NCI-H128 (cell line): ENCODE measurements at regions not wholly inside any gene's neighbourhood (a gene's known extent, or its start where the extent isn't known, plus 50 kb on each side); places are given as distances from the start of the nearest gene placed in this dataset.
"Not testable (repeated sequence)": the region's sequence is repeated elsewhere in the genome, so short reads cannot be mapped to it uniquely, and the experiment has no call there.

Source experiments
- DNase-seq: peaks from one replicate; lab custom pipeline; 2025; ENCODE audit not compliant: unreplicated experiment; lab: John Stamatoyannopoulos, UW

DNA sequence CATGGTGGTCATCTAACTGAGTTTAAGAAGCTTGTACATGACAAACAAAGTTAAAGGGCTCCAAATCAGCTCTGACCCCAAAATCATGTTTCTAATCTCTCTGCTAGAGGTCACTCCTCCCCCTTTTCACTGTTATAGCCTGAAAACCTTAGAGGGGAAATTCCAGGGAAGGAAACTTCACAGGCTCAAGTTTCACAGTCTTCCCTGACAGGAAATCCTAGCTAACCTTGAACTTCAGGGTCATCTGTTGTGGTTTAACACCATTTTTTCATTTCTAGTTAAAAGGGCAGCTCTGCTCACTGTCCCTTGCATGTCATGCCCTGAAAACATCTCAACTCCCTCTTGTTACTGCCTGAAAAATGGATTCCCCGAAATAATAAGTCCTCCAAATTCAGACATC, 104.4 kb upstream of the BMP2 start:
- no peak for DNase-seq

DNA sequence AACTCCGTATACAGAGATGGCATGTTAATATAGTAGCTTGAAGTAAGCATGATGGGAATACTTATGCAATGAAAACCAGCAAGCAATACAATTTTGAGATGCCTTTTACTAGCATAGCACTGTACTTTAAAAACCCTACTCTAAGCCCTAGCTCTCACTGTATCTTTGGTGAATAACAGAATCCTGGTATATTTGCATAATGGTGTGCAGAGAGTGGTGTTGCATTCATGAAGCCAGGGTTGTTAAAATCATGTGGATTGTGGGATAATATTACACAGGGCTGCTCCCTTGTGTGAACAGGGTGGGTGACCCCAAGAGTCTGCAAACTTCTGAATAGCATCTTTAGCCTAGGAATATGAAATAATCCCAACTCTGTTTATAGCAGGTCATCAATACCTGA, 105.2 kb upstream of the BMP2 start:
- DNase-seq = no peak

DNA sequence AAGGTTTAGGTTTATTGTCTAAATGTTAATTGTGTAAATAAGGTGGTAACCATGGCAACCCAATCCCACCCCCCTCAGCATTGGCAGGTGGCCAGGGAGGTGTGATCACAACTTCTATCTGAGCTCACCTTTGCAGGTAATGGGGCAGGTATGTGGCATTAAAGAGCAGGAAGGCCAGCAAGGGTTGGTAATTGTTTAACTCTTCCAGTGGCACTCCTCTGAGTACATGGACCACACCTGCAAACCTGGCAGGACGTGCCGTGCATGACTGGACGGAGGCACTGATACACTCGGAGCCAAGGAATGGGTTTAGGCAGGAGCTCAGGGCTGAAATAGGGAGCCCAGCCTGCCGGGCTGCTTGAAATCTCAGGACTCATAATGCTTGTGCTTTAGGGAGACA, 107.0 kb upstream of the BMP2 start:
- no peak for DNase-seq

DNA sequence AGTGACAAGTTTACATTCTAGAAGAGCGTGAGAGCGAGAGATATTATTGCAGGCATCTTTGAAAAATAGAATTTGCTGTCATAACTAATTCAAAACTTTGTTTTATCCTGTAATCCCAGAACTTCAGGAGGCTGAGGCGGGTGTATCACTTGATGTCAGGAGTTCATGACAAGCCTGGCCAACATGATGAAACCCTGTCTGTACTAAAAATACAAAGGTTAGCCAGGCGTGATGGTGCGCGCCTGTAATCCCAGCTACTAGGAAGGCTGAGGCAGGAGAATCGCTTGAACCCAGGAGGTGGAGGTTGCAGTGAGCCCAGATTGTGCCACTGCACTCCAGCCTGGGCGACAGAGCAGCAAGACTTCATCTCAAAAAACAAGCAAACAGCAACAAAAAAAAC, 108.6 kb upstream of the BMP2 start:
- not testable (repeated sequence) for DNase-seq

DNA sequence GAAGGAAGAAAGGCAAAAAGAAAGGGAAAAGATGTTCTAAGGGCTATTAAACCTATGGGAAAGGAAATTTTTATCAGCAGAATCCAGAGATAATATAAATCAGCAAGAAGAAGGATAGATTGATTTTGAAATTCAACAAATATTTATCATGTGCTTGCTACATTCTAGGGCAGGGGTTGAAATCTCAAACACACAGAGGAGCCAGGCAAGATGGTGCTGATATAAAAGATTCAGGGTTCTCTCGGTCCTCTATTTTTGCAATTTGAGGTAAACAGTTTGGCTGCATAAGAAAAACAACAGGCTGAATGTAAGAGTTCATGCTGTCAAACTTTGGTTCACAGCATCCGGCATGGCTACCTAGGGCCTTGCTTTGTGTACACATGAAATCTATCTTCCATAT, 109.6 kb upstream of the BMP2 start:
- DNase-seq = no peak

DNA sequence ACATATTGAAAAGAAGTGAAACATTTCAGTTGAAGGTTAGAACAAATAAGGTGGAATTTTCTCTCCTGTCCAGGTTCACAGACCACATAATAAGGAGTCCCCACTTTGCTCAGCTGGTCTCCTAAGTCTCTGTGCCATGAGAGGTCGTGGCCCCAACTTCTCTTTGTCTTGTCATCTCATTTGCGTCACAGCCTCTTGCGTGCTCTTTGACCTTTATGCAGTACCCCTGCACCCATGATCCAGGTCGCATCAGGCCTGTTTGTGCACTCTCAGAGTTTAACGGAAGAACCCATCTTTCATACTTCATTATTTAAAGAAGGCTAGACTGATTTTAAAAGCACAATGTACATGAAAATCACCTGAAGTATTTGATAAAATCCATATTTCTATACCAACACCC, 110.4 kb upstream of the BMP2 start:
- DNase-seq = no peak

DNA sequence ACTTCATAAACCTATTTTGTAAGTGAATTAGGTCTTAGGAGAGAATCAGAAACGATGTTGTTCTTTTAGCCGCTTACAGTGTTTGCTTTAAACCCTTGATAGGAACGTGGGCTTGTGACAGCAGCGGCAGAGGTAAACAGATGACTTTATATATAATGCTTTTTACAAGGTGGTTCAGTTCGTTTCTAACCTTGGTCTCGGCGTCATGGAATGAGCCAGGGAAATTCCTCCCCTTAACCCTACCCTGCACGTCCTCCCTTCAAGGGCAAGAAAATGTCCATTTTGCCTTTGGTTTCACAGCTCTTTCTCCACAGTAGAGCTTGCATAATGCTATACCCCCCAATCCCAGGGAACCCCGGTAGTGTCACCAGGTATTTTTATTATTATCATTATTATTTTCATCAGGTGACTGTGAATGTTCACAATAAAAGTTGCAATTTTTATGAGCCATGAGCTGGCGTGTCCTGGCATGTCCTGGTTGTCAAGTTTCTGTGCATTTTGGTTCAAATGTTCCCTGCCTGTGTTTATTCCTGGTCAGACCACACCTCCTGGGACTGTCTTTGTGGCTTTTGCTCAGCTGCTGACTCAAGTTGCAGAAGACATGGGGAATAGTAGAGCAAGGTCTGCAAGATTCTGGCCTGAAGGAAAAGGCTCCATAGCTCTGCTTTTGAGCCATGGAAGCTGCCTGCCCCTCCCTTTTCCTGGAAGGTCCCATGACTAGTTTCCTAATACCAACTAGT, 112.8 kb upstream of the BMP2 start:
- no peak for DNase-seq

DNA sequence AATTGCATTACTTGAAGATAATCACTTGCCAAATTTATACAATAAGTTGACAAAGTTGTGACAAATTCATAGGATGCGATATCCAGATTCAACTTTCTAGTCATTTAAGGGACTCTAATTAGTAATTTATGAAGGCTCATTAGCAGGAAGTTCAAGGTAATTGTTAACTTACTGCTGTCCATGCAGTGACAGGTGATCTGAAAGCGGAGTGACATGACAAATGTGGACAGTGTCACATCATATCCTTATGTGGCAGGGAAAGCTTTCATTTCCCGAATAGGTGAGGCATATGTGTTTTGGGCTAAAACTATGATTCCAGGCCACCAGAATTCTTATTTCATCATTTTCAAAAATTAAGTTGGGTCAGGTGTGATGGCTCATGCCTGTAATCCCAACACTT, 115.9 kb upstream of the BMP2 start:
- no peak for DNase-seq

DNA sequence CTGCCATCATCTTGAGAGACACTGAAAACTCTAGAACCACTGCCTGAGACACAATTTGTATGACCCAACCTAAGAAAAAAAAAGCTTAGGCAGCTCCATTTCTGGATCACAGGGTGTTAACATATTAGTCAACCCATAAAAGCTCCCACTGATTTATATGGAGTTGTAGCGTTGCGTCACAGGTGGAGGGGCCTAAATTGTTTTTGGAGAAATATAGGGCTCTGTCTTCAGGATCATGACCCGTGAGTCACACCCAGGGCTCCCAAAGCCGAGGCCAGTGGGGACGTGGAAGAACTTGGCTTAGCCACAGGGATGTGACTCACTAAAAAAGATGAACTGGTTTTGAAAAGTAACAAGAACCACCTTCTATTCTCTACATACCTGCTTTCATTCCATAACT, 116.5 kb upstream of the BMP2 start:
- no peak for DNase-seq

DNA sequence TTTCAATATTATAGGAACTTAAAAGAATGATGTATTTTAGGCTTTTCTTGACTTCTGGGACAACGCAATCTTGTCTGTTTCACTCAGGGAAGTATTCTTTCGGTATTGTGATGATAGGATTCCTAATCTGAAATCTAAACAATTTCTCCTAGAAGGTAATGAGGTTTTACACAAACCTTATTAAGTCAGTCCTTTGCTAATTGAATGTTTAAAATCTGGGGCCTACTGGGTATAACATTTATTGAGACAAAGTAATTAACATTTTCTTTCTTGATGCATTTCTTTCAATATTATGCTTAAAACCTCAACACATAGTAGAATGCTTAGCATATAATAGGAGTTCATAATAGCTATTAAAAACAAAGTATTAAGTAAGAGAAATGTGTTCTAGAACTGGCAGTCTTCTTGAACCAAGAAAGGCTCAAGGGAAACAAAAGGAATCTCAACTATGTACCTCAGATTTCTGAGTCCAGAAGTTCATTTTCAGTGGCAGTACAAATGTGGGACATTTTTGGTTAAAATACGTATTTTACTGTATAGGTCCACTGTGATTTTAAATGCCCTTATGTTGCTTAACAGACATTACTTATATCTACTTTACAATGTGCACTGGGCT, 121.4 kb upstream of the BMP2 start:
- no peak for DNase-seq

DNA sequence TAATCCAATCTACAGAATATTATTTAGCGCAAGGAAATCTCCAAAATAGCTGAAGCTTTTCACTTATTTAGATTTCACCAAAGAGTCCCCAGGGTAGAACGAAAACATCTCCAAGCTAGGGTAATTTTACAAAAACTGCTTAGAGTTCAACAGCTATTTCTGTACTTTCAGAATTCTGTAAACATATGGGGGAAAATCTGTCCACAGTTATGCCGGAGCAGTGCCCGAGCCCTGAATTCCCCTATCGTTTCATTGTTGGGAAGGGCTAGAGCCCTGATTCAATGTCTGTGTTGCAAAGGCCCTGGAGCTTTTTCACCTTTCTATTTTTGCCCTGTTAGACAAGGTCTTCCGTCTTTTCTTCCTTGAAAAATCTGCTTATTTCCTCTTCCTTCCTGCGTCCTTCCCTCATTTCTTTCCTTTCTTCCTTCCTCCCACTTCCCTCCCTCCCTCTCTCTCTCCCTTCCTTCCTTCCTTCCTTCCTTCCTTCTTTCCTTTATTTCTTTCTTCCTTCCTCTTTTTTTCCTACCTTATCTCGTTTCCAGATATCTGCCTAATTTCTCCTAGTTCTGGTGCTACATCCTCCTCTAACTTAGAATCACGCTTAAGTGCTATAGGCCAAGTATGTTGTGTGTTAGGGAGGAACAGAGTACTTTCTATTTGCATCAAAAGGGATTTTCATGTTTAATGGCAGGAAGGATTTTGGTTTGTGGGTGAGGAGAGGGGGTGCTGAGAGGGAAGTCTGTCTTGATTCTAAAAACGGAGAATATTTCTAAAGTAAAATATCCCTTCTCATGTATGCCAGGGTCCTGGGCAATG, 122.5 kb upstream of the BMP2 start:
- DNase-seq = no peak

DNA sequence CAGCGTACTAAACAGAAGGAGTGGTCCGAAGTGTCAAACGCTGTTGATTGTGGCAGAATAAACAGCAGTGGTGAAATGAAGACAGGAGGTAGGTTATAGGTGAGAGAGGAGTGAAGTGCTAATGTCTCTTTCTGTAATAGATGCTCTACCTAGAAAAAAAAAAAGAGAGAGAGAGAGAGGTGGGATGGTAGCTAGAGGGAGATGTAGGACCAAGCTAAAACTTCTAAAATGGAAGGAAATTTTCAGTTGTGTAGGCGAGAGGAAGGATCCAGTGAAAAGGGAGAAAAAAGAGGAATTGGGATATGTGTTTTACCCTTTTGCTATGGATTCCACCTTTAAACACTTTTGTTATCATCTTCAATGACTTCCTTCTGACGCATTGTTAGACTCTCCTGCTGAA, 126.5 kb upstream of the BMP2 start:
- no peak for DNase-seq

DNA sequence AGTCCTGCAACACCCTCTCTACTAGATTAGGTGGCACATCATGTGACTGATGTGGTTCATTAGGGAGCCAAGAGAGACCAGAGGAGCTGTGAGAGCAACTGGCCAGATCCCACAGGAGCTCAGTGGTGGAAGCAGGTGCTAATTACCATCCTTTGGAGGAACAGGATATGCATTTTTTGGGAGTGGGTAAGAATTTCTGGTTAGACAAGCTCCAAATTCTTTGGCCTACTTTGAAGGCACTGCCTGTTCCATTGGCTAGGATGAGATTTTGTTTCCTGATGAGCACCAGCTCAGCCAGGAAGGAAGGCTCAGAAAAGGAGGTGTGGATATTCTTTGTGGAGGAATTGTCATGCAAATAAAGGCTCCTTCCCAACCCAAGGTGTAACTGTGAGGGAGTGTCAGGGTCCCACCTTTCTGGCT, 130.3 kb upstream of the BMP2 start:
- no peak for DNase-seq

DNA sequence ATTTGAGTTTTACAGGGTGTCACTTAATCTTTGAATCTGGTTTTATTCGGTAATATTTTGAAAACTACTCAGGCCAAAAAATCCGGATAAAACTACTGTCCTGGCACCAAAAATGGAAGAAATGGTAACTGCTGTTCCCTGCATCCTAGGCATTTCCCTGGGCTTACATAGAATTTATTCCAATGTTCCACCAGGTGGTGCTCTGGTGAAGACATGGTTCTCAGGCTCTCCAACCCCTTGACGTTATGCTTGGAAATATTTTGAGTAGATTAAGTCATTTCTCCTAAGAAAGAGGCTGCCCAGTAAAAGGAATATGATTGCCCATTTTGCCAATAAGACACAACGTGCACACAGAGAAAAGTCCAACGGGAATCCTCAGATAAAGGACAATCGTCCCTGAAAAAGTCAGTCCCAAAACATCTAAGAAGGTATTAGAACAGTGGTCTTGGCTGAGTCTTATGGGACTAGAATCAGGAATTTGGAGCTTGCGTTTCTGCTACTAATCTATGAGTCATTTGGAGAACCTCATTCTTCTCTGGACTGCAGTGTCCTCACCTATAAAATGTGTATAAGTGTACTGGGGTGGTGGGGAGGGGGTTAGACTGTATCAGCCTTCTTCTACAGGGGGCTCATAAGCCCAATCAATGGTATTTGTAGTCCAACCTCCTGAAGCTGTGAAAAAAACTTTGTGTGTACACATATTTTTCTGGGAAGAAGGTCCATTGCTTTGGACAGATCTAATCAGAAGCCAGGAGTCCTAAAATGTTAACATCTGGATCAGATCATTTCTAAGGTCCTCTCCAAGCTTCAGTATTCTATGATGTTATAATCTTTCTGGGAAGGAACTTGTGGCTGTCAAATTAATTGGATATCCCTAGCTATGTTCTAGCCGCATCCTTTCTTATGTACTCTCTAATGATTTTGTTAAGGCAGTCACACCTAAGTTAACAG, 131.0 kb upstream of the BMP2 start:
- no peak for DNase-seq

DNA sequence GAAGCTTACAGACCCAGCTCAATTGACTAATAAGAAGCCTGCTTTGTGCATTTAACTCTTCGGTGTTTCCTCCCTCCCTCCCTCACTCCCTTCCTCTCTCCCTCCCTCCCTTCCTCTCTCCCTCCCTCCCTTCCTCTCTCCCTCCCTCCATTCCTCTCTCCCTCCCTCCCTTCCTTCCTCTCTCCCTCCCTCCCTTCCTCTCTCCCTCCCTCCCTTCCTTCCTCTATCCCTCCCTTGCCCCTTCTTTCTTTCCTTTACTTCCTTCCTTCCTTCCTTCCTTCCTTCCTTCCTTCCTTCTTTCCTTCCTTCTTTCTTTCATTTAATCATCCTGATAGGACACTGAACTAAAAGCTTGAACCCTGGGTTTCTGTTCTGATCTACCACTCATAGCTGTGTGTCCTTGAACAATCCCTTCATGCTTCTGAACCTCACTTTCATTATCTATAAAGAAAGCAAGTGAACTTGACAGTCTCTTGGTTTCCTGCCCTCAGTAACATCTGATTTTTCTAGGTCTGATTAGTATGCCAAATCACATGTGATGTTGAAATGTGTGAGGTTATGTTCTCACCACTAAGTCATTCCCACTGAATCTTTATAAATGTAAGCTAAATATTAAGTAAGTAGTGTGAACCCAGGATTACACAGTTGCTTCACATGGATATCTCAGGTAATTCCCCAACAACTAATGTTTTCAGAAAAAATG, 132.3 kb upstream of the BMP2 start:
- no peak for DNase-seq

DNA sequence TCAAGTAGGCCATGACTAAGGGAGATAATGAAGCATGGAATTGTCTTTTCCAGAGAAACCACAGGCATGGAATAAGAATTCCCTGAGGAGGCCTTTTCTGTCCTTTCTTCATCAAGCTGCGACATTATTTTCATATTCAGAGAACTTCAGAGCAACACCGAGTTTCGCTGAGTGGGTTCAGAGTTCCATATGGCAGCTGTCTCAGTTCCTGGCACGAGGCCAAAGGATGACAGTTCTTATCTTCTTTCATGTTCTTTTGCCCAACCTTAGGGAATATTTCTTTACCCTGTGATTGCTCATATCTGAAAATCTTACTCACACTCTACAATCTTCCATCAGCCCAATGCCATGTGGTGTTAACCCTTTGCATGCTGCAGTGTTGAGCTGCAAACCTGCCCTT, 135.3 kb upstream of the BMP2 start:
- no peak for DNase-seq

DNA sequence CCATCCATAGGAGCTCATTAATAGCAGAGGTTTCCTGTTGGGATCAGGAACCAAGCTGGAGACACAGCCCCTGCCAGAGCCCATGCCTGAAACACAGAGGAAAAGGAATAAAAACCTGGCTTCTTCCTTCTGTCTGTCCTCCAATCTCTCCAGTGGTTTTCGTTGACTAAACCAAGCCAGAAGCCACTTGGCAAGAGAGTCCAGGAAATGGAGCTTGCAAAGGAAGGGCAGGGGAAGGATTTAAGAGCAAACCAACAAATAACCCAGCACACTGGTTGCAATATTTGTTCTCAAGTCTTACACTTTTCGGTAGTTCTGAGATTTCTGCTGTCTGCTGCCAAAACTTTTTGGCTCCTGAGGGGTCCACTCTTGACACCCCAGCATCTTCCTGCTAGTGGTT, 137.0 kb upstream of the BMP2 start:
- DNase-seq = no peak

DNA sequence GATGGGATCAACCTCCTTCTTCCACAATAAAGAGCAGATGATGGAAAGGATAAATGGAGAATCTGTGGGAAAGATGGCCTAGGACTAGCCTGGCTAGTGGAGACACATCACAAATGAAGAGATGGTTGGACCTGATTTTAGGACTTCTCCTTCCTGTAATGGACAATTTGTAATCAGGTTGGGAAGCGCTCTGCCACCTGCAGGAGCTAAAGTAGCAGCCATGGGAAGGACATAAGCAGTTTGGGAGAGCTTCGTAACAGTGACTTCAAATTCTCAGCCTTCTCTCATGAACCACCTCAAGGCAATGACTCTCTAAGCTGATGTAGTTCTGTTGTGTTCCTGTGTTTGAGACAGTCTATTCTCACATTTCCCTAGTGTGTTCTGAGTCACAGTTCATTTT, 137.9 kb upstream of the BMP2 start:
- DNase-seq = no peak

DNA sequence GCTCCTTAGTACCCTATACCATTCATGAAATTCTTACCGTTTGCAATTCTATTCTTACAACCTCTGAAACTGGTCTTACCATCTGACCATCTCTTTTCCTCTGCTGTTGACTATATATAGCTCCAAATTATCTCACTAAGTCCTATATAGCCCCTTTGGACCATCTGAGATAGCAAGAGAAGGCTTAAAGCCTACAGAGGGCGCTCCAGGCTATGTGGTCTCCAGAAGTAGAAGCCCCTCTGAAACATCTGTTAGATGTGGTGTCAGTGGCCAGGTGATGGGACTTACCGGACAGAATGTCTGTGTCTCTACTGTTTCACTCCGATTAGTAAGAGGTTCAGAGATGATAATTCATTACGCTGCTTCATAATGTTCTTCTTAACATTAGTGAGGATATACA, 140.7 kb upstream of the BMP2 start:
- DNase-seq = no peak

DNA sequence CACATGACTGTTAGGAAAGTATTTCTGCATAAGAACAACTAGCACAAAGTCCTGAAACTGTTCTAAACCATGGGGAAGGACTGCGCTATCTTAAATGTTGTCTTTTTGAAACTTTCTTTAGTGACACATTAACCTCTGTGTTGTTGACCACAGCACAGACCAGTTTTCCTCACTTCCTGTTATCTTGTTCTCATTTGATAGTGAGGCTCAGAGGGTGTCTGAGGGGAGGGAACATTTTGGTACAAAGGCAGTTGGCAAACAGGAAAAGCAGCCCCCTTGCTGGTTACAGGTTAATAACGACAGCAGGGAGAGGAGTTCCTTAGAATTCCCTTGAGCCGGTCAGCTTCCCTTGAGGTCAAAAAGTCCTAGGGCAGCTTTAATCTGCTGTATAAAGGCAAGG, 143.5 kb upstream of the BMP2 start:
- no peak for DNase-seq

DNA sequence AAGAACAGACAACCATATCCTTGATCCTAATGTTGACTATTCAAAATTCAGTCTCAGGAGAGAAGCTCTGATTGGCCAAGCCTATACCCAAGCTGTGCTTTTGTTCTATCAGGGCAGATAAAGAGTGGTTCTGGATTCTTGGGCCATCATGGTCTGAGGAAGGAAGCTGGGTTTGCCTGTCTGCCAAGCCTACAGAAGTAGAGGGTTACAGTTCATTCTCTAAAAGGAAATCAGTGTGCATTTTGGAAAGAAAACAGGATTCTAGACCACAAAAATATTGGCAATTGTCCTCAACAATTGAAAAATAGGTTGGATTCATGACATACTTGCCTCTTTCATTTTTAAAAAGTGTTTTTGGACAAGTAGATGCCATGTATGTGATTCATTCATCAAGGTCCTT, 145.4 kb upstream of the BMP2 start:
- DNase-seq = no peak
